ENCODE measurements at regions not wholly inside any gene's neighbourhood (a gene's known extent, or its start where the extent isn't known, plus 50 kb on each side); places are given as distances from the start of the nearest gene placed in this dataset.

DNA sequence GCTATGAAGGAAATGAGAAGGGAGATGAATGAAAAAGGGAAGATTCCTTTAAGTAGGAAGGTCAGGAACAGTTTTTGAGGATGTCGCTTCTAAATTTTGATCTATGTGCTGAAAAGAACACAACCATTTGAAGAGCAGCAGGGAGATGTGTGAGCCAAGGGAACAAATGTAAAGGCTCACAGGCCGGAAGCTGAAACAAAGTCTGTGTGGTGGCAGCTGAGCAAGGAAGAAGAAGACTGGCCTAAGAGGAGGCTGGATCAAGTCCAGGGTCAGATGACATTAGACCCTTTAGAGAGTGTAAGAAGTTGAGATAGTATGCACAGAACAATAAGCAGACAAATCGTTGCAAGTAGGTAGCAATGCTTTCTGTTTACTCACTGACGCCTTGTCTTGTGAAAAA lies 1631.4 kb upstream of the TENM4 start:
- Mint-ChIP-seq H3K27ac (no peak overlapping the region), H3K36me3 (ENCODE audit: low read depth) (no peaks in the 10 kb centered on the region), H3K9me3 (peaks cover 2% of the 10 kb centered on the region), H3K27me3 (no peaks in the 10 kb centered on the region), H3K4me1 (no peaks in the 10 kb centered on the region), H3K4me3 (no peak overlapping the region)
- no peak for DNase-seq
- ChIA-PET CTCF (no interaction called here), POLR2A (no interaction called here)

- Mint-ChIP-seq H3K4me1 (no peaks in the 10 kb centered on the region), H3K9me3 (peaks cover 2% of the 10 kb centered on the region), H3K4me3 (no peak overlapping the region), H3K27ac (no peak overlapping the region), H3K36me3 (ENCODE audit: low read depth) (no peaks in the 10 kb centered on the region), H3K27me3 (no peaks in the 10 kb centered on the region)
- CTCF ChIA-PET: no interaction called here
- no peak for DNase-seq
- POLR2A ChIA-PET: no interaction called here
Measured at GRCh38 chr11:81071606-81072005, 1630.8 kb upstream of the TENM4 start.

- ChIA-PET CTCF (no interaction called here), POLR2A (no interaction called here)
- no peaks in the 10 kb centered on the region for H3K27me3 Mint-ChIP-seq
- no peak overlapping the region for H3K4me3 Mint-ChIP-seq
- H3K27ac Mint-ChIP-seq: no peak overlapping the region
- no peaks in the 10 kb centered on the region for H3K4me1 Mint-ChIP-seq
- peaks cover 2% of the 10 kb centered on the region for H3K9me3 Mint-ChIP-seq
- DNase-seq: no peak
- H3K36me3 Mint-ChIP-seq (ENCODE audit: low read depth): no peaks in the 10 kb centered on the region
Measured at GRCh38 chr11:81070948-81071347, 1630.1 kb upstream of the TENM4 start.

DNA sequence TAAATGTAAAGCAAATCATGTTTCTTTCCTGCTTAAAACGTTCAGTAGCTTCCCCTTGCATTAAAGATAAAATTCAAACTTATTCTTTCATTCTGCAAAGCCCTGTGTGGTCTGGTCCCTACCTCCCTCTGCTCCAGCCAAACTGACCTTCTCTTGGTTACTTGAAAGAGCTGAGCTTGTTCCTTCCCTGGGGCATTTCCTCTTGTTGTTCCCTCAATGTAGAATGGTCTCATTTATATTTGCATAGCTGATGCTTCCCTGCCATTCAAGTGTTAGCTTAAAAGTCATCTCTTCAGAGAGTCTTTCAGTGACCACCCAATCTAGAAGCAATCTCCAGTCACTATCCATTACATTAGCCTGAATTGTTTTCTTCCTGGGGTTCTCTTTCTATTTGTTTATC lies 1618.5 kb upstream of the TENM4 start:
- H3K4me3 Mint-ChIP-seq: no peak overlapping the region
- POLR2A ChIA-PET: no interaction called here
- DNase-seq: no peak
- no peaks in the 10 kb centered on the region for H3K4me1 Mint-ChIP-seq
- no peaks in the 10 kb centered on the region for H3K36me3 Mint-ChIP-seq (ENCODE audit: low read depth)
- H3K27ac Mint-ChIP-seq: no peak overlapping the region
- peaks cover 5% of the 10 kb centered on the region for H3K9me3 Mint-ChIP-seq
- CTCF ChIA-PET: no interaction called here
- no peaks in the 10 kb centered on the region for H3K27me3 Mint-ChIP-seq

DNA sequence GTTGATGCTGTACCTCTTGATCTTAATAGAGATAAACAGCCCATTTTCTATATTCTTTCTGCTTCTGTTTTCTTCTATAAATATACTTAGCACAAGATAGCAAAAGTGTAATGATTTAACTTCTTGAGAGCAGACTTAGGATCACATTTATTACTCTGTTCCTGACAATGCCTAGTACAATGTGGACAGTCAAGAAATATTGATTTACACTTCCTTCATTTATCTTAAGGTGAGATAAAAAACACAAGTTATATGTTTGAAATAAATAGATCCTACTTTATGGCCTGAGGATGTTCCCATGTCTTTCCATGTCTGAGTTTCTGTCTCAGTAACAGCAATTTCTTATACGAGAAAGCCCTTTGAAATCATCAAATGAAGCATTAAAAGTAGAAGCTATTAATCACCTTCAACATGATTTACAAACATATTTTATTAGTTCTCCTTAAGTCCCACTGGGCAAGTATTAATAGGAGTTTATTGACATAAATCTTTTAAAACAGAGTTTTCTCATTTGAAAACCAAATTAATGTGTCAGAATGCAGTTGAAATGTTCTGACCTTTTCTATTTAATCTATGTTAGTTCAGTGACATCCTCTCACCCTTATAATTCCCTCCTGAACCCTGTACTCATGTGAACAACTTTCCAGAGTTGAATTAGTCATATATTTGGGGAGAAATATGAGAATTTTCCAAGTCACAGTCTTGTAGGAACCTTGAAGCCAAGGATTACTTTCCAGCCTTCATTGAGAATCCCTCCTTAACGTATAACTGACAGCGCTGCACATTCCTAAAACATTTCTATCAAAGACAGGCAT lies 1611.7 kb upstream of the TENM4 start:
- Mint-ChIP-seq H3K4me1 (no peaks in the 10 kb centered on the region), H3K27ac (no peak overlapping the region), H3K4me3 (no peak overlapping the region), H3K9me3 (peaks cover 2% of the 10 kb centered on the region), H3K27me3 (no peaks in the 10 kb centered on the region), H3K36me3 (ENCODE audit: low read depth) (no peaks in the 10 kb centered on the region)
- no peak for DNase-seq
- CTCF ChIA-PET: no interaction called here
- POLR2A ChIA-PET: no interaction called here

DNA sequence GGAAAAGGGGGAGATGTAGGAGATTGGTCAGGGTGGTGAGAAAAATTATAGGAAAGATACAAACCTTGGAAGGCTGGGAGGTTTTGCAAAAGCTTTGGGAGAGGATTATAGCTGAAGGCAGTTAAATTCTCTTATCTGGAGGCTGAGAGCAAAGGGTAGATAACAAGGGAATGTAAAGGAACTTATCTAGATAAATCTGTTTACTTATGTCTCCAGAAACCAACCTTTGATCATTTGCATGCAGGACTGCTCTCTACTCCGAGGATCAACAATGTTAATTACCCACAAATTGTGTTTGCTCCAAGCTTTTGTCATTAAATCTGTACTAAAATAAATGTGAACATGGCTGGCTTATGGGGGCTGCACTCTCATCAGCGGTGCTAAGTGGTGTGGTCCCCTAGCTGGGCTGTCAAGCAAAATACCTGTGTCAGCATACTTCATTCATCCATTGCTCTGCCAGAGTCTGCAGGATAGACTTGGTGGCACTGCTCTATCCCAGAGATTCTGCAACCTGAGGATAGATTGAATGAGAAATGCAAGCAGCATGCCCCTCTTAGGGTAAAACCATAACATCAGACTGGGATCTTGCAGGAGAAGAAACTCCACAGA lies 1599.2 kb upstream of the TENM4 start:
- ChIA-PET CTCF (no interaction called here), POLR2A (no interaction called here)
- no peaks in the 10 kb centered on the region for H3K4me1 Mint-ChIP-seq
- H3K27ac Mint-ChIP-seq: no peak overlapping the region
- no peak for DNase-seq
- H3K36me3 Mint-ChIP-seq (ENCODE audit: low read depth): no peaks in the 10 kb centered on the region
- no peaks in the 10 kb centered on the region for H3K27me3 Mint-ChIP-seq
- H3K9me3 Mint-ChIP-seq: peaks cover 18% of the 10 kb centered on the region
- no peak overlapping the region for H3K4me3 Mint-ChIP-seq

- no peaks in the 10 kb centered on the region for H3K27me3 Mint-ChIP-seq
- no peak overlapping the region for H3K27ac Mint-ChIP-seq
- H3K9me3 Mint-ChIP-seq: peaks cover 24% of the 10 kb centered on the region
- H3K4me1 Mint-ChIP-seq: no peaks in the 10 kb centered on the region
- CTCF ChIA-PET: no interaction called here
- no peak for DNase-seq
- no peak overlapping the region for H3K4me3 Mint-ChIP-seq
- POLR2A ChIA-PET: no interaction called here
- H3K36me3 Mint-ChIP-seq (ENCODE audit: low read depth): no peaks in the 10 kb centered on the region
Measured at GRCh38 chr11:81036168-81036870, 1595.5 kb upstream of the TENM4 start.

DNA sequence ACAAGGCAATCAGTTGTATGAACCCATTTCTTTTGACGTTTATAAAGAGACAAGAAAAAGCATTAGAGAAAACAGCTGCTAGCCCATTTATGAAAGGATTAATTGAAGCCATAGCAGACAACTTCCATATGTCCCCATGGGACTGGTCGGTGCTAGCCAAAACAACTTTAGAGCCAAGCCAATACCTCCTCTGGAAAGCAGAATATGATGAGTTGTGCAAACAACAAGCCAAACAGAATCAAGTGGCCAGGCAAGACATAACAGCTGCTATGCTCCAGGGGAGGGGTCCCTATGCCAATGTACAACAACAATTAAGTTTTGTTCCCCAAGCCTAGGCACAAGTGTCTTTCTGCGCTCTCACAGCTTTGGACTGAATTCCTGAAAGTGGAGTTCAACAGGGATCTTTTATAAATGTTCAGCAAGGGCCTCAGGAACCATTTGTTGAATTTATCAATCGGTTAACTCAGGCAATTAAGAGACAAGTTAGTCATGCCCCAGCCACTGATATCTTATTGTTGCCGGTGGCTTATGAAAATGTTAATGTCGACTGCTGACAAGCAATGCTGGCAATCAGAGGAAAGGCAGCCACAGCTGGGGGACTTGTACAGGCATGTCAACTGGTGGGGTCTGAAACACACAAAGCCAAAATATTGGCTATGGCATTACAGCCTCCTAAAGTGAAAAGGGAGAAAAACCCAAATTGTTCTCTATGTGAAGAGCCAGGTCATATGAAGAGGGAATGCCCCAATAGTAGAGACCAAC lies 1593.1 kb upstream of the TENM4 start:
- H3K27ac Mint-ChIP-seq: no peak overlapping the region
- POLR2A ChIA-PET: interaction anchor here (0.6 kb wide), 1 partner anchor 475 kb away, joined by 3 read pairs; no protein-coding TSS in a partner anchor
- H3K9me3 Mint-ChIP-seq: peaks cover 22% of the 10 kb centered on the region
- H3K27me3 Mint-ChIP-seq: no peaks in the 10 kb centered on the region
- CTCF ChIA-PET: no interaction called here
- no peaks in the 10 kb centered on the region for H3K36me3 Mint-ChIP-seq (ENCODE audit: low read depth)
- DNase-seq: no peak
- H3K4me3 Mint-ChIP-seq: no peak overlapping the region
- no peaks in the 10 kb centered on the region for H3K4me1 Mint-ChIP-seq

DNA sequence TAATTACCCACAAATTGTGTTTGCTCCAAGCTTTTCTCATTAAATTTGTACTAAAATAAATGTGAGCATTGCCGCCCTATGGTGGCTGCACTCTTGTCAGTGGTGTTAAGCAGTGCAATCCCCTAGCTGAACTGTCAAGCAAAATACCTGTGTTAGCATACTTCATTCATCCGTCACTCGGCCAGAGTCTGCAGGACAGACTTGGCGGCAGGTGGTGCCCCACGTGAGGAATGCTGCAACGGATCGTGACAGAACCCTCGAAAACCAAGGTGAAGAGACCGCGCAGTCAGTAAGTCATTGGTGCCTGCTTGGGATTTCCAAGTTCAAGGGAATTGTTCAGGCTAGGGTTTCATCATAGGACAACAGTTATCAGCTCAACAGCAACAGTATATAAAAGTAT lies 1592.1 kb upstream of the TENM4 start:
- Mint-ChIP-seq H3K36me3 (ENCODE audit: low read depth) (no peaks in the 10 kb centered on the region), H3K4me3 (no peak overlapping the region), H3K27ac (no peak overlapping the region), H3K27me3 (no peaks in the 10 kb centered on the region), H3K9me3 (peaks cover 22% of the 10 kb centered on the region), H3K4me1 (no peaks in the 10 kb centered on the region)
- POLR2A ChIA-PET: no interaction called here
- CTCF ChIA-PET: no interaction called here
- DNase-seq: no peak

- H3K27ac Mint-ChIP-seq: no peak overlapping the region
- no peaks in the 10 kb centered on the region for H3K36me3 Mint-ChIP-seq (ENCODE audit: low read depth)
- H3K9me3 Mint-ChIP-seq: peaks cover 6% of the 10 kb centered on the region
- H3K27me3 Mint-ChIP-seq: no peaks in the 10 kb centered on the region
- no peak for DNase-seq
- H3K4me1 Mint-ChIP-seq: no peaks in the 10 kb centered on the region
- ChIA-PET POLR2A (no interaction called here), CTCF (no interaction called here)
- no peak overlapping the region for H3K4me3 Mint-ChIP-seq
Measured at GRCh38 chr11:81030186-81030585, 1589.4 kb upstream of the TENM4 start.

DNA sequence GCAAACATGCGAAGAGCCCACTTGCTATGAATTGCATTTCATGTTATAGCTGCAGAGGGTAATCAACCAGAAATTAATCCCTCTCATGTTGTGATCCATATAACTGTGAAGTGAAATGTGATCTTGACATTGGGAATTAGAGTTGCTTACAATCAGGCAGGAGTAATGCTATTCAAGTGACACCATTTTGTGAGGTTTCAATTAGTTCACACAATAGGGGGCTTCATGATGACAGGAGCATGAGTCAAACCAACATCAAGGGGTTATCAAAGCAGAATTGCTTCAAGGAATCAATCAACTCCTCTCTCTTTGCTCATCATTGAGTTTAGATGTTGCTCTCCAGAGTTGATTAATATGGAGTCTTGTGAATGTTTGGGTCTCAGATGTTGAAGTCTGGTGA lies 1585.2 kb upstream of the TENM4 start:
- H3K27me3 Mint-ChIP-seq: no peaks in the 10 kb centered on the region

DNA sequence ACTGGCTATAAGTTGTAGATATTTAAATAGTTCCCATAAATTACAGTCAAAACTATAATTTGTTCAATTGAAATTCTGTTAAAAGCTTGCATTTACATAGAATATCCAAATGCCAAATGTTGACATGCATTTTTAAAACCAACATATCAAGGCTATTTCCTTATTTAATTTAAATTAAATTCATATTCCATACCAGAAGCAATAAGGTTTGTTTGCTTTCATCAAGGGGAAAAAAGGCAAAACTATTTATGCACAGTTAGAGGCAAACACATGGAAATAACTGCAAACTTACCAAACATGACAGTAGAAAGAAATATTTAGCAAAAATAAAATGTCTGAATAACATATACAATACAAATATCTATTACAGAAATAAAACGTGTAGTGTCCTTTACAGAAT lies 1581.2 kb upstream of the TENM4 start:
- Mint-ChIP-seq H3K27me3 (no peaks in the 10 kb centered on the region), H3K9me3 (peaks cover 1% of the 10 kb centered on the region)
- CTCF ChIA-PET: no interaction called here

More for the DNA sequence above, 1585.2 kb upstream of the TENM4 start:
- H3K36me3 Mint-ChIP-seq (ENCODE audit: low read depth): no peaks in the 10 kb centered on the region
- ChIA-PET POLR2A (no interaction called here), CTCF (no interaction called here)
- no peaks in the 10 kb centered on the region for H3K9me3 Mint-ChIP-seq
- no peak overlapping the region for H3K27ac Mint-ChIP-seq
- no peaks in the 10 kb centered on the region for H3K4me1 Mint-ChIP-seq
- DNase-seq: no peak
- H3K4me3 Mint-ChIP-seq: no peak overlapping the region

GRCh38 chr11:81010631-81011030 lies 1569.8 kb upstream of the TENM4 start:
- ChIA-PET POLR2A (no interaction called here), CTCF (no interaction called here)
- Mint-ChIP-seq H3K27ac (no peak overlapping the region), H3K36me3 (ENCODE audit: low read depth) (no peaks in the 10 kb centered on the region), H3K27me3 (no peaks in the 10 kb centered on the region), H3K9me3 (no peaks in the 10 kb centered on the region), H3K4me3 (no peak overlapping the region), H3K4me1 (no peaks in the 10 kb centered on the region)
- DNase-seq: no peak

More for the DNA sequence above, 1581.2 kb upstream of the TENM4 start:
- no peaks in the 10 kb centered on the region for H3K4me1 Mint-ChIP-seq
- DNase-seq: no peak
- H3K4me3 Mint-ChIP-seq: no peak overlapping the region
- no peaks in the 10 kb centered on the region for H3K36me3 Mint-ChIP-seq (ENCODE audit: low read depth)
- POLR2A ChIA-PET: no interaction called here
- H3K27ac Mint-ChIP-seq: no peak overlapping the region

Data from activated CD4-positive, alpha-beta T cell treated with anti-CD3 and anti-CD28 coated beads, Interleukin-2, amount 10 ng/mL, durations not matched to agents 7 days and 5 days (primary cell).